Activated CD8-positive, alpha-beta T cell treated with anti-CD3 and anti-CD28 coated beads for 36 hours (primary cell): ENCODE measurements at regions not wholly inside any gene's neighbourhood (a gene's known extent, or its start where the extent isn't known, plus 50 kb on each side); places are given as distances from the start of the nearest gene placed in this dataset.

Experiments
- ATAC-seq: fragments of 200-7000 bp; cut with Tn5 transposase; one replicate; pipeline ENCODE4 v1.10.0; 2021; ENCODE audit warnings: mild to moderate bottlenecking, moderate library complexity
- CTCF ChIA-PET: fragments of 350-600 bp; sonication (Branson Sonifier 250); formaldehyde crosslinking; loops from one replicate; lab custom pipeline; 2021; ENCODE audit warnings: antibody characterized with exemption; lab: Charles Lee
- POLR2A ChIA-PET: fragments of 350-600 bp; sonication (Branson Sonifier 250); formaldehyde crosslinking; loops from one replicate; lab custom pipeline; 2021; ENCODE audit warnings: antibody characterized with exemption; lab: Charles Lee
- DNase-seq: peaks from one replicate; pipeline ENCODE4 v3.0.0-alpha.2; 2020
- H3K27ac Mint-ChIP-seq: one replicate; pipeline ENCODE4 v1.8.0; 2021; ENCODE audit warnings: mild to moderate bottlenecking, mixed read lengths
- H3K27me3 Mint-ChIP-seq: one replicate; pipeline ENCODE4 v1.8.0; 2021; ENCODE audit warnings: mixed read lengths
- H3K36me3 Mint-ChIP-seq: one replicate; pipeline ENCODE4 v1.8.0; 2021; ENCODE audit warnings: low read depth, mixed read lengths
- H3K4me1 Mint-ChIP-seq: one replicate; pipeline ENCODE4 v1.8.0; 2021; ENCODE audit warnings: low read depth, mixed read lengths
- H3K4me3 Mint-ChIP-seq: one replicate; pipeline ENCODE4 v1.8.0; 2021; ENCODE audit warnings: mild to moderate bottlenecking, moderate library complexity, mixed read lengths
- H3K9me3 Mint-ChIP-seq: one replicate; pipeline ENCODE4 v1.8.0; 2021; ENCODE audit warnings: mixed read lengths
- intact Hi-C: fragments of 100-400 bp; cut with micrococcal nuclease; formaldehyde crosslinking; loops from one replicate; pipeline ENCODE4 v1.10.0; 2022
- TF ChIP-seq, protein P1 (sequence below): fragments of 200-600 bp; IDR thresholded peaks from one replicate; pipeline ENCODE4 v1.8.0; 2022; ENCODE audit warnings: antibody characterized with exemption, mild to moderate bottlenecking

DNA sequence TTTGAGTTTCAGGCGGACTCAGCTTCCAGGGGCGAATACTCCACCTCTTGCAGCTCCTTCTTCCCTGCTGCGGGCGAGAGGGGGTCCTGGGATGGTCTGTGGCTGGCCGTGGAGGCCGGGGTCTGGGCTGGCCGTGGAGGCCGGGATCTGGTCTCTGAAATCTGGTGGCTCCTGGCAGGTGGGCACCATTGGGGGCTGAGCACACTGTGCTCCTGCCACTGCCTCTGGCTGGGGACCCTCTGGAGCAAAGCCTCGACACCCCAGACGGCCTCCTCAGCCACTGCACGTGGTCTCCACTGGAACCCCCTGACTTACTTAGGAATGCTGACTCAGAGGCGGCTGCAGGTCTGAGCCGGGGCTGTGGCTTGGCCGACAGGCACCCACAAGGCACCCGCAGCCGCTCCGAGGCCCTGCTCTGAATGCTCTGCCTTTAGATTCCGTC is 100.1 kb upstream of the ALKAL2 start:
- POLR2A ChIA-PET = no interaction called here
- TF ChIP-seq, protein P1, sequence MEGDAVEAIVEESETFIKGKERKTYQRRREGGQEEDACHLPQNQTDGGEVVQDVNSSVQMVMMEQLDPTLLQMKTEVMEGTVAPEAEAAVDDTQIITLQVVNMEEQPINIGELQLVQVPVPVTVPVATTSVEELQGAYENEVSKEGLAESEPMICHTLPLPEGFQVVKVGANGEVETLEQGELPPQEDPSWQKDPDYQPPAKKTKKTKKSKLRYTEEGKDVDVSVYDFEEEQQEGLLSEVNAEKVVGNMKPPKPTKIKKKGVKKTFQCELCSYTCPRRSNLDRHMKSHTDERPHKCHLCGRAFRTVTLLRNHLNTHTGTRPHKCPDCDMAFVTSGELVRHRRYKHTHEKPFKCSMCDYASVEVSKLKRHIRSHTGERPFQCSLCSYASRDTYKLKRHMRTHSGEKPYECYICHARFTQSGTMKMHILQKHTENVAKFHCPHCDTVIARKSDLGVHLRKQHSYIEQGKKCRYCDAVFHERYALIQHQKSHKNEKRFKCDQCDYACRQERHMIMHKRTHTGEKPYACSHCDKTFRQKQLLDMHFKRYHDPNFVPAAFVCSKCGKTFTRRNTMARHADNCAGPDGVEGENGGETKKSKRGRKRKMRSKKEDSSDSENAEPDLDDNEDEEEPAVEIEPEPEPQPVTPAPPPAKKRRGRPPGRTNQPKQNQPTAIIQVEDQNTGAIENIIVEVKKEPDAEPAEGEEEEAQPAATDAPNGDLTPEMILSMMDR = no peak
- Mint-ChIP-seq H3K9me3 (no peaks in the 10 kb centered on the region), H3K27ac (no peak overlapping the region), H3K4me1 (peaks cover 6% of the 10 kb centered on the region), H3K4me3 (no peak overlapping the region), H3K27me3 (no peaks in the 10 kb centered on the region), H3K36me3 (no peaks in the 10 kb centered on the region)
- intact Hi-C loops = no loop called here
- DNase-seq (no peak), ATAC-seq (no peak)
- CTCF ChIA-PET = no interaction called here

DNA sequence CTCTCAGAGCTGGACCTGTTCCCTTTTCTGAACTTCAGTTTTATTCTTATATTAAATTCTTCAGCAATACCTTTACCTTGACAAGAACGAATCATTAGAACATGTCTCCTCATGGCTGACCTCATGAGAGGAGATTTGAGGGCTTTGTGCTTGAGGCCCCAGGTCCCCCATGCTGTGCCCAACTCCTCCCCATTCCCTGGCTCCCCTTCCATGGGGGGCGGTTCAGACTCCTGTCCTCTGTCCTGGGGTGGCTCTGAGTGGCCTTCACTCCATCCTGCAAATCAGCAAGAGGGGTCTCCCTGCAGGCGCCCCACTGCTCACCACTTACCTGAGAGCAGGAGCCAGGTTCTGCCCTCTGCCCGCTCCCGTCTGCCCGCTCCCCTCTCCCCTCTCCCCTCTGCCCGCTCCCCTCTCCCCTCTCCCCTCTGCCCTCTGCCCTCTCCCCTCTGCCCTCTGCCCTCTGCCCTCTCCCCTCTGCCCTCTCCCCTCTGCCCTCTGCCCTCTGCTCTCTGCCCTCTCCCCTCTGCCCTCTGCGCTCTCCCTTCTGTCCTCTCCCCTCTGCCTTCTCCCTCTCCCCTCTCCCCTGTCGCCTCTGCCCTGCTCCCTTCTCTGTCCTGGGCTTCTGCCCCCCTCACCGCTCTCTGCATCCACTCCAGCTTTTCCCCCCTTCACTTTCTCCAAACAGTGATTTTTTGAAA is 98.7 kb upstream of the ALKAL2 start:
- H3K9me3 Mint-ChIP-seq = no peaks in the 10 kb centered on the region
- H3K27ac Mint-ChIP-seq = no peak overlapping the region
- ChIA-PET CTCF (no interaction called here), POLR2A (no interaction called here)
- no peak overlapping the region for H3K4me3 Mint-ChIP-seq
- intact Hi-C loops = no loop called here
- H3K36me3 Mint-ChIP-seq = no peaks in the 10 kb centered on the region
- TF ChIP-seq, protein P1 = no peak
- no peaks in the 10 kb centered on the region for H3K27me3 Mint-ChIP-seq
- ATAC-seq (no peak), DNase-seq (no peak)
- no peaks in the 10 kb centered on the region for H3K4me1 Mint-ChIP-seq

DNA sequence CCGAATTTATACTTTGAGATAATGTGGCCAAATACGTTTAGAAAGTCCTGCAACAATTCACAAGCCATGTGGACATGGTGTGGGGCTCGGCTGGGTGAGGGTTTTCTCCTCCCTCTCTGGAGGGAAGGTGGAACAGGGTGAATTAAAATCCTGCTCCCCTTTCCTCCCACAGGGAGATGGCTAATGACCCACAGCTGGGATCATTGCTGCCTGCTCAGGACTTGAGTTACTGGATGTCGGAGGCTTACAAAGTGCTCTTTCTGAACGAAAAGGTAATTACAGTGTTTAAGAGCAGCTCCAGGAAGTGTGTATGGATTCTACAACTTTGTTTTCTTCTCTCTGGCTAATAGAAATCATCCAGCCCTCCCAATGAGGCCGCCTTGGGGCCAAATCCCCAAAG is 97.9 kb upstream of the ALKAL2 start:
- no peaks in the 10 kb centered on the region for H3K36me3 Mint-ChIP-seq
- ChIA-PET POLR2A (no interaction called here), CTCF (no interaction called here)
- H3K4me1 Mint-ChIP-seq = no peaks in the 10 kb centered on the region
- ATAC-seq (no peak), DNase-seq (no peak)
- no peak overlapping the region for H3K4me3 Mint-ChIP-seq
- H3K27ac Mint-ChIP-seq = no peak overlapping the region
- TF ChIP-seq, protein P1 = no peak
- H3K27me3 Mint-ChIP-seq = no peaks in the 10 kb centered on the region
- no peaks in the 10 kb centered on the region for H3K9me3 Mint-ChIP-seq
- intact Hi-C loops = no loop called here

DNA sequence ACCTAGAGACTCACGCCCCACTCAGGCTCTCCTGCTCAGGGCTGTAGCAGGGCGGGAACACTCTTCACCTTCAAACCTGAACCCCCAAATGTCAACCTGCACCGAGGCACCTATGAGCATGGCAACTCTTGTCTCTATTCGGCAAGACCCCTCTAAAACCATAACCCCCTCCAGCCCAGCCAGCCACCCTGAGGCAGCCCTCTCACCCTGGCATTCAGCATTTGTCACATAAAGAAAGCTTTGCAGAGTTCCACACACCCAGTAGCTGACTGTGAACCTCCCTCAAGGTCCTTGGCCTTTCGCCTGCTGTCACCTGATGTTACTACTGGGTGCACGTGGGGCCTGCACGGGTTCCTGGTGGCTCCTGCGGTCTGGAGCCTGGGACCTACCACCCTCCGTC is 97.2 kb upstream of the ALKAL2 start:
- Mint-ChIP-seq H3K4me3 (no peak overlapping the region), H3K27ac (no peak overlapping the region), H3K4me1 (no peaks in the 10 kb centered on the region), H3K9me3 (no peaks in the 10 kb centered on the region), H3K27me3 (no peaks in the 10 kb centered on the region), H3K36me3 (no peaks in the 10 kb centered on the region)
- intact Hi-C loops = no loop called here
- DNase-seq = no peak
- ChIA-PET CTCF (no interaction called here), POLR2A (no interaction called here)
- no peak for ATAC-seq
- TF ChIP-seq, protein P1 = no peak

DNA sequence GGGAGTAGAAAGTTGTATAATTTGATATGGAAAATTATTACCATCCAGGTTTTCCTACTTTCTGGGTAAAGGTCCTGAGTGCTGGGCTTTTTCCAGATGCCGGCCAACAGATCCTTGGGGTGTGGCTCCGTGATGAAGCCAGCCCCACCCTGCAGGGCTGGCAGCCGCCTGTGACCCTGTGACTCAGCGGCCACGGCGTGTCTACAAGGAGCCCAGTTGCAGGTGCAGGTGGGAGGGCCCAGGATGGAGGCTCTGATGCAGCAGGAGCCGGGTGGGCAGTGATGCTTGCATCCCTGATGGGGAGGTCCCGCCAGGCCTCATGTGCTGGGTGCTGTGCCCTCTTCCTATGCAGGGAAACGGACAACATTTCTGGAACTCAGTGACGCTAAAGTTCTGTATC is 96.0 kb upstream of the ALKAL2 start:
- Mint-ChIP-seq H3K9me3 (no peaks in the 10 kb centered on the region), H3K4me1 (no peaks in the 10 kb centered on the region), H3K27ac (no peak overlapping the region), H3K27me3 (no peaks in the 10 kb centered on the region), H3K36me3 (no peaks in the 10 kb centered on the region), H3K4me3 (no peak overlapping the region)
- TF ChIP-seq, protein P1 = no peak
- DNase-seq (no peak), ATAC-seq (no peak)
- POLR2A ChIA-PET = no interaction called here
- CTCF ChIA-PET = no interaction called here
- intact Hi-C loops = no loop called here
